Daoy (cell line): ENCODE measurements at regions not wholly inside any gene's neighbourhood (a gene's known extent, or its start where the extent isn't known, plus 50 kb on each side); places are given as distances from the start of the nearest gene placed in this dataset.
A peak's percentile ranks its signal among the peaks of the same experiment; 100 is the strongest.

ENCODE experiments used
- DNase-seq: peaks from one replicate; pipeline ENCODE4 v3.0.0-alpha.2; 2015; ENCODE audit warnings: low read depth

GRCh38 chr7:42685911-42686310, 226.0 kb downstream of the C7orf25 start:
- no peak for DNase-seq

GRCh38 chr7:42677751-42678699, 233.8 kb downstream of the C7orf25 start:
- DNase-seq, result peak; percentile 94

- DNase-seq, result no peak
Measured at GRCh38 chr7:42674541-42674940, 237.3 kb downstream of the C7orf25 start.

- DNase-seq, result no peak
Measured at GRCh38 chr7:42673951-42674350, 237.9 kb downstream of the C7orf25 start.

- peak; percentile 58 for DNase-seq
Measured at GRCh38 chr7:42672339-42672999, 239.4 kb downstream of the C7orf25 start.

GRCh38 chr7:42671627-42672026, 240.2 kb downstream of the C7orf25 start:
- peak; percentile 44 for DNase-seq

- DNase-seq, result no peak
Measured at GRCh38 chr7:42666994-42667393, 244.9 kb downstream of the C7orf25 start.

- no peak for DNase-seq
Measured at GRCh38 chr7:42662862-42663261, 249.0 kb downstream of the C7orf25 start.

- peak; percentile 91 for DNase-seq
Measured at GRCh38 chr7:42661312-42661711, 250.6 kb downstream of the C7orf25 start.

GRCh38 chr7:42650701-42651100, 261.2 kb downstream of the C7orf25 start:
- no peak for DNase-seq

- no peak for DNase-seq
Measured at GRCh38 chr7:42650171-42650570, 261.7 kb downstream of the C7orf25 start.

- peak; percentile 25 for DNase-seq
Measured at GRCh38 chr7:42645906-42646305, 266.0 kb downstream of the C7orf25 start.

GRCh38 chr7:42642699-42643098, 269.2 kb downstream of the C7orf25 start:
- no peak for DNase-seq

GRCh38 chr7:42639930-42640329, 271.9 kb downstream of the C7orf25 start:
- no peak for DNase-seq

- DNase-seq, result peak; percentile 31
Measured at GRCh38 chr7:42636380-42636779, 275.5 kb downstream of the C7orf25 start.

- no peak for DNase-seq
Measured at GRCh38 chr7:42628054-42628453, 283.8 kb downstream of the C7orf25 start.

- no peak for DNase-seq
Measured at GRCh38 chr7:42627626-42628025, 284.2 kb downstream of the C7orf25 start.

- no peak for DNase-seq
Measured at GRCh38 chr7:42627101-42627500, 284.8 kb downstream of the C7orf25 start.

GRCh38 chr7:42625421-42625820, 286.4 kb downstream of the C7orf25 start:
- no peak for DNase-seq

GRCh38 chr7:42624471-42624870, 287.4 kb downstream of the C7orf25 start:
- peak; percentile 50 for DNase-seq

- no peak for DNase-seq
Measured at GRCh38 chr7:42621543-42622219, 290.2 kb downstream of the C7orf25 start.

- no peak for DNase-seq
Measured at GRCh38 chr7:42618651-42619360, 293.1 kb downstream of the C7orf25 start.
